Esophagus muscularis mucosa (tissue), 4 donors: ENCODE measurements at regions not wholly inside any gene's neighbourhood (a gene's known extent, or its start where the extent isn't known, plus 50 kb on each side); places are given as distances from the start of the nearest gene placed in this dataset.

Experiments used
- CTCF ChIP-seq, 3 experiments: fragments of 200-600 bp in 2 of 3; fragments of 450-650 bp in 1 of 3; sonication (generic) in 2 of 3; IDR thresholded peaks; one replicate each; pipeline ENCODE4 v1.5.1; 2017 to 2019; ENCODE audit warnings: antibody characterized with exemption in 3 of 3, mild to moderate bottlenecking in 2 of 3, moderate library complexity in 1 of 3
- EP300 ChIP-seq: sonication (generic); formaldehyde crosslinking; IDR thresholded peaks from one replicate; pipeline ENCODE4 v1.6.1; 2017; ENCODE audit warnings: antibody characterized with exemption
- POLR2A ChIP-seq: fragments of 450-650 bp; IDR thresholded peaks from one replicate; pipeline ENCODE4 v1.6.1; 2017; ENCODE audit warnings: antibody characterized with exemption, moderate library complexity, mild to moderate bottlenecking, low read depth
- POLR2AphosphoS5 ChIP-seq, 2 donors: sonication (generic); formaldehyde crosslinking; IDR thresholded peaks; one replicate each; pipeline ENCODE4 v1.6.1; 2017; ENCODE audit warnings: antibody characterized with exemption in 2 of 2

GRCh38 chr6:140040396-140040795 lies 665.9 kb upstream of the CITED2 start:
- TF ChIP-seq POLR2AphosphoS5 (IDR thresholded peaks at IDR 0.05) (no peak), CTCF (IDR thresholded peaks at IDR 0.05) (no peak), POLR2A (no peak), EP300 (no peak)
